Lower leg skin (tissue), 4 donors: ENCODE measurements at regions not wholly inside any gene's neighbourhood (a gene's known extent, or its start where the extent isn't known, plus 50 kb on each side); places are given as distances from the start of the nearest gene placed in this dataset.
A peak's percentile ranks its signal among the peaks of the same experiment; 100 is the strongest.

Source experiments
- DNase-seq, 2 donors: peaks; one replicate each; pipeline ENCODE4 v3.0.0-alpha.2; 2019; ENCODE audit warnings: low spot score in 2 of 2
- H3K4me3 ChIP-seq: fragments of 200-600 bp; sonication (generic); 2 replicates; pipeline ENCODE4 v1.5.1; 2017; ENCODE audit warnings: mild to moderate bottlenecking, low read depth; ENCODE audit not compliant: poor library complexity, severe bottlenecking
- POLR2A ChIP-seq, 2 donors: fragments of 450-650 bp; IDR thresholded peaks; one replicate each; pipeline ENCODE4 v1.6.1; 2016 to 2017; ENCODE audit warnings: antibody characterized with exemption in 2 of 2, mild to moderate bottlenecking in 1 of 2, moderate library complexity in 1 of 2
- WGBS, 2 donors: methylation state at CpG; one replicate each; pipeline ENCODE4 v1.1.5; 2018; 5-methylcytosine and 5-hydroxymethylcytosine counted together
- intact Hi-C: fragments of 100-400 bp; cut with DNase I; formaldehyde crosslinking; loops from one replicate; pipeline ENCODE4 v1.15.0; 2023; ENCODE audit warnings: low total_unique reads
- TF ChIP-seq, protein P1 (sequence below), 3 donors: fragments of 450-650 bp; IDR thresholded peaks; one replicate each; pipeline ENCODE4 v1.5.1; 2016; ENCODE audit warnings: antibody characterized with exemption in 3 of 3, mild to moderate bottlenecking in 3 of 3, moderate library complexity in 2 of 3

DNA sequence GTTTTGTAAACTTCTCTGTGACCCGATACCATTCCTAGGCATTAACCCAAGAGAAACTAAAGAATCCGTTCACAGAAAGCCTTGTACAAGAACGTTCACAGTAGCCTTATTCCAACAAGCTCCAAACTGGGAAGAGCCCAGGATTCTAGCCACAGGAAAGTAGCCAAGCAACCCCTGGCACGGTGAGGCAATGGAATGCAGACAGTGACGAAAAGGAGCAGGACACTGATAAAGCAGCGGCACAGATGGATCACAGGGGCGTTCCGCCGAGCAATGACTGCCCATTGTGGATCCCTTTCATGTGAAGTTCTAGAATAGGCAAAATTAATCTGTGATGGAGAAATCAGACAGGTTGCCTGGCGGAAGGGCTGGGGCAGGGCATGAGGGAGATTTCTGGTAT, 198.7 kb upstream of the CHRNA7 start:
- WGBS, 2 donors: 87 to 88% methylated on average over 10 of the region's 10 CpGs
- DNase-seq: peak in 1 of 2 donors; percentile 66
- TF ChIP-seq, protein P1, sequence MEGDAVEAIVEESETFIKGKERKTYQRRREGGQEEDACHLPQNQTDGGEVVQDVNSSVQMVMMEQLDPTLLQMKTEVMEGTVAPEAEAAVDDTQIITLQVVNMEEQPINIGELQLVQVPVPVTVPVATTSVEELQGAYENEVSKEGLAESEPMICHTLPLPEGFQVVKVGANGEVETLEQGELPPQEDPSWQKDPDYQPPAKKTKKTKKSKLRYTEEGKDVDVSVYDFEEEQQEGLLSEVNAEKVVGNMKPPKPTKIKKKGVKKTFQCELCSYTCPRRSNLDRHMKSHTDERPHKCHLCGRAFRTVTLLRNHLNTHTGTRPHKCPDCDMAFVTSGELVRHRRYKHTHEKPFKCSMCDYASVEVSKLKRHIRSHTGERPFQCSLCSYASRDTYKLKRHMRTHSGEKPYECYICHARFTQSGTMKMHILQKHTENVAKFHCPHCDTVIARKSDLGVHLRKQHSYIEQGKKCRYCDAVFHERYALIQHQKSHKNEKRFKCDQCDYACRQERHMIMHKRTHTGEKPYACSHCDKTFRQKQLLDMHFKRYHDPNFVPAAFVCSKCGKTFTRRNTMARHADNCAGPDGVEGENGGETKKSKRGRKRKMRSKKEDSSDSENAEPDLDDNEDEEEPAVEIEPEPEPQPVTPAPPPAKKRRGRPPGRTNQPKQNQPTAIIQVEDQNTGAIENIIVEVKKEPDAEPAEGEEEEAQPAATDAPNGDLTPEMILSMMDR (IDR thresholded peaks at IDR 0.05): no peak
- no peak for TF ChIP-seq POLR2A (IDR thresholded peaks at IDR 0.05)
- intact Hi-C loops: no loop called here
- no peak overlapping the region for H3K4me3 ChIP-seq

DNA sequence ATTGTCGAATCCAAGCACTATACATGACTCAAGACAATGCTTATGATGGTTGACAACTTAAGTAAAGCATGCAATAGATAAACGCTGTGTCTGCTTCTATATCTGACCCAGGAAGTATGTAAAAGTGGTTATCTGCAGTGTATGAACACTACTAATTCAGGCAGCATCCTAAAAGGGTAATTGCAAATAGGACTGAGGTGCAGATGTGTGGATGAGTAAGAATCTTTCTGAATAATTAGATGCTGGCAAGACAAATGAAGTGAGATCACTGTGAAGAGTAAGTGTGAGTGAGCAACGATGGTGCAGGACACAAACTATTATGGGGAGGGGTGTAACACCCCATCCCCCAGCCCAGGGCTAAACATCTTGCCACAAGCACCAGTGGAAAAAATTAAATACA, 195.7 kb upstream of the CHRNA7 start:
- WGBS, 2 donors: 61 to 68% methylated on average over 3 of the region's 3 CpGs
- peak in 1 of 2 donors; percentile 3 for DNase-seq

DNA sequence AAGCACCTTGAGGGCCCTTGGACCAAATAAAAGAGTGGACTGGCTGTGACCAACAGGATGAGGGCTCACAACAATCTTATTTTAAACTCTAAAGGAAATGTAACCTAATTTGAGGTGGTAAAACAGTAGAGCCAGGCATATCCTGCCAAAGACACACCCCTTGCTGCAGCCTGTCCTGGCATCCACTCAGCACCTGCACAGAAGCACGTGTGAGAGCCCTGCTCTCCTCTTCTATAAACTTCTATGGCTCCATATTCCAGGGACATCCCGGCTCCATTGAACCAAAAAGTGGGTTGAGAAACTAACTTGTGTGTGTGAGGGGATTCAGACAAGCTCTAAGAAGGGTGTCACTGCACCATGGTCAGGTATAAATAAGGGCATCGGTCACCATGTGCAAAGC, 190.9 kb upstream of the CHRNA7 start:
- TF ChIP-seq POLR2A (IDR thresholded peaks at IDR 0.05): no peak
- TF ChIP-seq, protein P1 (IDR thresholded peaks at IDR 0.05): no peak
- H3K4me3 ChIP-seq: no peak overlapping the region
- intact Hi-C loops: no loop called here
- 59 to 63% methylated on average over 3 of the region's 3 CpGs for WGBS, 2 donors
- peak in 1 of 2 donors; percentile 34 for DNase-seq

More for the DNA sequence above, 195.7 kb upstream of the CHRNA7 start:
- intact Hi-C loops: no loop called here
- H3K4me3 ChIP-seq: no peak overlapping the region
- no peak for TF ChIP-seq POLR2A (IDR thresholded peaks at IDR 0.05)
- TF ChIP-seq, protein P1 (IDR thresholded peaks at IDR 0.05): no peak

DNA sequence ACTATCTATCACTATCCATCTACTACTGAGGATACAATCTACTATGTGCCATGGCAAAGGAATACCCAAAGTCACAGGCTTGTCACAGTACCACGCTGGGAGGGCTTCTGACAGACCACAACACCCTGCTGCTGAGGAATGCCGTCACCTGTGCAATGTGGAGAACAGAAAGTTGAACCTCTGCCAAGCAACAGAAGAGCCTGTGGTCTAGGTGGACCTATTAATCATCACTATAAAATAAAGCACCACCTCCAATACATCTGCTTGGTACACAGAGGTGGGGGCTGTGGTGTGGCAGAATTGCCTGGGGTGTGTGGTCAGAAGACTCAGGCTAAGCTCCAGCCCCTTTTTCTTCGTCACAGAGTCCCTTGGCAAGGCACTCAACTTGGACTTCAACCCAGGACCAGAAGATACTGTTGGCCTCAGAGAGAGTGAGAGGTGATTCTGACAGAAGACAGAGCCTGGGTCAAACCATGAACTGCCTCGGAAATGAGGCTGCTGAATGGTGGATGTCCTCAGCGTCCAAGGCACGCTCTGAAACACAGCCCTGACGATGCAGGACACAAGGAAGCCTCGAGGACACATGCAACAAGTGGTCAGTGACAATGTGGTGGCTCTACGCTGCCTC, 189.4 kb upstream of the CHRNA7 start:
- DNase-seq: peak in 1 of 2 donors; percentile 68
- intact Hi-C loops: no loop called here

DNA sequence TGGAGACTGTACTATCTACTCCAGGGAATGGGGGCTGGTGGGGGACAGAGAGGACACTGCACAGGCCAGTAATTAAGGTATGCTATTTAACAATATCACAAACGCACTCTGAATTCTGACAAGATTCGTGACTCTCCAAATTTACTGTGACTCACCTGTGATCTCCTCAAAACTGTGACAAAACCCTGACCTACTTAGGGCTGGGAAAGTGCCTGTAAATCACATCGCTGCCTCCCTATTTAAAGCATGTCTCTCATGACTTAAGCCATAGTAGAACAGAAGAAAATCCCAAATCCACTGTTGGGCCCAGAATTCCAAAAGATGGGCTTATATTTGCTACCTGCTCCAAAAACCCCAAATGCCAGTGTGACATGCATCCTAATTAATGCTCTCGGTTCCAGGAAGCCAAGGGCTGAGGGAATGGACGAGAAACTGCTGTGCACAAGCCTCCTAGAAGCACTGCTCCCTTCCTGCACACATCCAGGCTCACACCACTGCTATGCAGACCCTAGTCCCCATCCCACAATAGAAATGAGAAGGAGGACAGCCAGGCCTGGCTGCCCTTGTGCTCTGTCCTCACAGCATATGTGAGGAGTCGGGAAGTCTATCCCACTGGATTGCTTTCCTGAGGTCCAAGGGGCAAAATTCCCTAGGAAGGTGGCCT, 187.7 kb upstream of the CHRNA7 start:
- 68 to 79% methylated on average over 6 of the region's 6 CpGs for WGBS, 2 donors
- peak in 1 of 2 donors; percentile 28 for DNase-seq
- intact Hi-C loops: no loop called here
- TF ChIP-seq, protein P1 (IDR thresholded peaks at IDR 0.05): no peak
- TF ChIP-seq POLR2A (IDR thresholded peaks at IDR 0.05): no peak
- H3K4me3 ChIP-seq: no peak overlapping the region

More for the DNA sequence above, 189.4 kb upstream of the CHRNA7 start:
- TF ChIP-seq, protein P1 (IDR thresholded peaks at IDR 0.05): no peak
- no peak for TF ChIP-seq POLR2A (IDR thresholded peaks at IDR 0.05)
- no peak overlapping the region for H3K4me3 ChIP-seq
- WGBS, 2 donors: 80 to 83% methylated on average over 8 to 9 of the region's 9 CpGs
